Gastroesophageal sphincter (tissue), 4 donors: ENCODE measurements at regions not wholly inside any gene's neighbourhood (a gene's known extent, or its start where the extent isn't known, plus 50 kb on each side); places are given as distances from the start of the nearest gene placed in this dataset.

Source experiments
- ATAC-seq: fragments of 150-250 bp; one replicate; pipeline ENCODE4 v1.9.1; 2016; ENCODE audit warnings: mild to moderate bottlenecking, moderate library complexity
- H3K27ac ChIP-seq, 4 donors: fragments of 200-600 bp; sonication (generic) in 3 of 4; 1 replicate in 3 of 4; 2 replicates in 1 of 4; pipeline ENCODE4 v1.5.1; 2016 to 2019
- H3K27me3 ChIP-seq: fragments of 200-600 bp; sonication (generic); one replicate; pipeline ENCODE4 v1.5.1; 2019
- H3K36me3 ChIP-seq, 2 donors: fragments of 200-600 bp; sonication (generic); one replicate each; pipeline ENCODE4 v1.5.1; 2019; ENCODE audit warnings: control low read depth in 1 of 2
- H3K4me1 ChIP-seq, 3 donors: fragments of 200-600 bp; sonication (generic); 1 replicate in 2 of 3; 2 replicates in 1 of 3; pipeline ENCODE4 v1.5.1; 2016 to 2019; ENCODE audit warnings: control low read depth in 2 of 3
- H3K4me3 ChIP-seq, 2 donors: fragments of 200-600 bp; sonication (generic); one replicate each; pipeline ENCODE4 v1.5.1; 2019; ENCODE audit warnings: mild to moderate bottlenecking in 1 of 2, moderate library complexity in 1 of 2
- H3K9me3 ChIP-seq, 3 donors: fragments of 200-600 bp; sonication (generic); one replicate each; pipeline ENCODE4 v1.5.1; 2017 to 2019; ENCODE audit warnings: control low read depth in 2 of 3
- EP300 ChIP-seq: sonication (generic); formaldehyde crosslinking; IDR thresholded peaks from one replicate; pipeline ENCODE4 v1.6.1; 2017; ENCODE audit warnings: antibody characterized with exemption, mild to moderate bottlenecking
- POLR2A ChIP-seq, 2 donors: fragments of 450-650 bp; IDR thresholded peaks; one replicate each; pipeline ENCODE4 v1.6.1; 2017; ENCODE audit warnings: antibody characterized with exemption in 2 of 2, mild to moderate bottlenecking in 2 of 2, moderate library complexity in 1 of 2
- POLR2AphosphoS5 ChIP-seq: sonication (generic); formaldehyde crosslinking; IDR thresholded peaks from one replicate; pipeline ENCODE4 v1.6.1; 2017; ENCODE audit warnings: antibody characterized with exemption
- WGBS, 2 donors: methylation state at CpG; one replicate each; pipeline ENCODE4 v1.1.5; 2018; ENCODE audit warnings: low coverage in 1 of 2; 5-methylcytosine and 5-hydroxymethylcytosine counted together
- TF ChIP-seq, protein P1 (sequence below), 4 experiments: fragments of 200-600 bp in 2 of 4; fragments of 450-650 bp in 2 of 4; sonication (generic) in 1 of 4; IDR thresholded peaks; one replicate each; pipeline ENCODE4 v1.5.1; 2017 to 2019; ENCODE audit warnings: antibody characterized with exemption in 4 of 4, mild to moderate bottlenecking in 2 of 4, moderate library complexity in 2 of 4

DNA sequence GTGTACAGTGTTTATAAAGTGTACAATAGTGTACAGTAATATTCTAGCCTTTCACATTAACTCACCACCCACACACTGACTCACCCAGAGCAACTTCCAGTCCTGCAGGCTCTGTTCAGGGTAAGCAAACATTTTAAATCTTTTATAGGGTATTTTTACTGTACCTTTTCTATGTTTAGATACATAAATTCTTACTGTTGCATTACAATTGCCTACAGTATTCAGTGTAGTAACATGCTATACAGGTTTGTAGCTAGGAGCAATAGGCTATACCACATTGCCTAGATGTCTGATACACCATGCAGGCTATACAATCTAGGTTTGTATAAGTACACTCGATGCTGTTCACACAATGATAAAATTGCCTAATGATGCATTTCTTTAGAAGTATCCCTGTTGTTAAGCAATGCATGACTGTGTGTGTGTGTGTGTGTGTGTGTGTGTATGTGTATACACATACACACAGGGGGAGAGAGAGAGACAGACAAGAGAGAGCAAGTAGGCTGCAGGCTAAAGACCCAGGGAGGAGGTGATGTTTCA lies 72.5 kb upstream of the PRR23C start:
- ATAC-seq, result no peak
- Histone ChIP-seq H3K27me3 (peaks cover 3% of the 10 kb centered on the region), H3K4me1 (no peaks in the 10 kb centered on the region), H3K36me3 (no peaks in the 10 kb centered on the region), H3K4me3 (no peak overlapping the region), H3K27ac (no peak overlapping the region), H3K9me3 (no peaks in the 10 kb centered on the region)
- TF ChIP-seq POLR2A (IDR thresholded peaks at IDR 0.05) (no peak), EP300 (no peak), POLR2AphosphoS5 (no peak)
- 80 to 88% methylated on average over 1 of the region's 1 CpG for WGBS, 2 donors

DNA sequence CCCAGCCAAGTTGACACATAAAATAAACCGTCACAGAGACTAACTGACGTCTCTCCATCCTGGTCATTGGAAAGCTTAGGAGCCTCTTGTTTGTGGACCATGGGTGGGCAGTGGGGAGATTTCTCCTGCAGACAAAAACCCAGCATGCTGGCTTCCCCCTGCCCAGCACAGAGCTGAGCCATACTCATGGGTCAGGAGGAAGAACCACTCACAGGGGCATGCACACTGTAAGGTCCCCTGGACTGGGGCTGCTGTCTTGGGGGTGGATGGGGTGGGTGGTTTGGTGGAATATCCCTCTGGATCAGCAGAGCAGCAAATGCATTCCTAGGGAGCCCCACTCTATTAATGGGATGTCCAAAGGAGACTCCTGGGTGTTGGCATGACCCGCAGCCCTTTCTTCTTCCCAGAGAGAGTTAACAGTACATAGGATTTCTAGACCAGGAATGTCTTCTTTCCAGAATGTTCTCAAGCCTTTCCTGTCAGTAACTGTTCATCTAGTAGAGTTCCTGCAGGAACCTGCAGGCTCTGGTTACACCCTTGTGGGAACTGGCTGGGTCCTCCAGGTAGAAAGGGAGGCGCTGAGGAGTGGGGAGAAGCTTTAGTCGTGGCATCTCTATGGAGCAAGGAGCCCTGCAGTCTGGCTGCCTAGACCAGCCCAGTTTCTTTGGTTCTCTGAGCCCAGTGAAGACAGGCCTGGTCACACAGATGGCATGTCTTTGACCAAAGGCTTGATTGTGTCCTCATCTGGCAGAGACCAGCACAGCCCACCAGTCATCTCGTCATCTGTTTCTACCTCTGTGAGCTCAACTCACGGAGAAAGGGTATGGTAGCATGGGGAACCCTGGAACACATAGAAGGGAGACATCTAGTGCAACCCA lies 73.4 kb upstream of the PRR23C start:
- no peaks in the 10 kb centered on the region for H3K9me3 ChIP-seq
- no peaks in the 10 kb centered on the region for H3K36me3 ChIP-seq
- H3K27me3 ChIP-seq, result no peaks in the 10 kb centered on the region
- no peak for ATAC-seq
- H3K4me1 ChIP-seq, result no peaks in the 10 kb centered on the region
- TF ChIP-seq EP300 (no peak), POLR2AphosphoS5 (no peak), POLR2A (IDR thresholded peaks at IDR 0.05) (no peak)
- TF ChIP-seq, protein P1, sequence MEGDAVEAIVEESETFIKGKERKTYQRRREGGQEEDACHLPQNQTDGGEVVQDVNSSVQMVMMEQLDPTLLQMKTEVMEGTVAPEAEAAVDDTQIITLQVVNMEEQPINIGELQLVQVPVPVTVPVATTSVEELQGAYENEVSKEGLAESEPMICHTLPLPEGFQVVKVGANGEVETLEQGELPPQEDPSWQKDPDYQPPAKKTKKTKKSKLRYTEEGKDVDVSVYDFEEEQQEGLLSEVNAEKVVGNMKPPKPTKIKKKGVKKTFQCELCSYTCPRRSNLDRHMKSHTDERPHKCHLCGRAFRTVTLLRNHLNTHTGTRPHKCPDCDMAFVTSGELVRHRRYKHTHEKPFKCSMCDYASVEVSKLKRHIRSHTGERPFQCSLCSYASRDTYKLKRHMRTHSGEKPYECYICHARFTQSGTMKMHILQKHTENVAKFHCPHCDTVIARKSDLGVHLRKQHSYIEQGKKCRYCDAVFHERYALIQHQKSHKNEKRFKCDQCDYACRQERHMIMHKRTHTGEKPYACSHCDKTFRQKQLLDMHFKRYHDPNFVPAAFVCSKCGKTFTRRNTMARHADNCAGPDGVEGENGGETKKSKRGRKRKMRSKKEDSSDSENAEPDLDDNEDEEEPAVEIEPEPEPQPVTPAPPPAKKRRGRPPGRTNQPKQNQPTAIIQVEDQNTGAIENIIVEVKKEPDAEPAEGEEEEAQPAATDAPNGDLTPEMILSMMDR (IDR thresholded peaks at IDR 0.05), result no peak
- 87 to 88% methylated on average over 3 of the region's 7 CpGs for WGBS, 2 donors
- no peak overlapping the region for H3K27ac ChIP-seq
- no peak overlapping the region for H3K4me3 ChIP-seq

DNA sequence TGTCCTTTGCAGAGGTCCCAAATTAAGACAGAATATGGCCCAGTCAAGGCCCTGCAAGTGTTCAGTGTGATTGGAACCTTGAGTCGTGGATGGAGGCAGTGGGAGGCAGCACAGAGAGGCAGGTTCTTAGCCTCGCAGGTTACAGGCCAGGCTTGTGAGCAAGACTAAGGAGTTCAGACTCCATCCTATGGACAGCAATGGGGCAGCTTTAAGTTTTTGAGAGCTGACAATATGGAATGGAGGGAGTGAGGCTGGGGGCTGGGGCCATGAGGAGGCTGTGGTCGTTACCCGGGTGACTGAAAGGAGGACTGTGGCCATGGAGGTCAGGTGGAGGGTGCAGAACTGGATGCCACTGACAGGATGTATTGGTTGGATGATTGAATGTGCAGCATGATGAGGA lies 74.1 kb upstream of the PRR23C start:
- Histone ChIP-seq H3K27me3 (no peaks in the 10 kb centered on the region), H3K36me3 (no peaks in the 10 kb centered on the region), H3K4me3 (no peak overlapping the region), H3K27ac (no peak overlapping the region), H3K4me1 (no peaks in the 10 kb centered on the region), H3K9me3 (no peaks in the 10 kb centered on the region)
- no peak for ATAC-seq
- 80 to 86% methylated on average over 2 to 4 of the region's 4 CpGs for WGBS, 2 donors
- TF ChIP-seq POLR2A (IDR thresholded peaks at IDR 0.05) (no peak), EP300 (no peak), POLR2AphosphoS5 (no peak)
- TF ChIP-seq, protein P1 (IDR thresholded peaks at IDR 0.05), result no peak

DNA sequence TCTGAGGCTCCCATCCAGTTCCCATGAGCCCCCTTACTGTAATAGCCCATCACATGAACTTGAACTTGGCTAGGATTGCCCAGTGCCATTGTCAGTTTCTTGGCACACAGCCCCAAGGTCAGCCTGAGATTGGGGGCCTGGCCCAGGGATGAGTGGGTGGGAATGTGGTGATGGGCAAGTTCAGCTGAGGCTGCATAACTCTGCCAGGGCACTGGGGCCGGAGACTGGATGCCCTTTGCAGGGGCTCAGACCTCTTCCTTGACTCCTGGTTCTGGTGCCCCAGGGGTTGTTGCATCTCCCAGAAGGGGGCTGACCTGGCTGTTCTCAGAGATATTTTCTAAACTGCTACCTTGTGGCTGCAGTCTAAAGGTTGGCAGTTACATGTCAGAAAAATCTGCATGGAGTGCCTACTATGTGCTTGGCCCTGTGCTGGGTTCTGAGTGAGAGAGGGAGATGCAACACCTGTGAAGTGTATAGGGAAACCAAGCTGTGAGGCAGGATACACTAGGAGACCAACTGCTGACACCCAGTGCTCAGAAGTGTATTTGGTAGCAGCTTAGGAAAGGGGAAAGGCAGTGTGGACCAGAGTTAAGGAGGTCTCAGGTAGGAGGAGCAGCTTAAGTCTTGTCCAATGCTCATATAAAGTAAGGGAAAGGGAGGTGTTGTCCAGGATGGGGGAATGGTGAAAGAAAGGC lies 74.8 kb upstream of the PRR23C start:
- Histone ChIP-seq H3K27ac (no peak overlapping the region), H3K9me3 (no peaks in the 10 kb centered on the region), H3K4me3 (no peak overlapping the region), H3K36me3 (no peaks in the 10 kb centered on the region), H3K4me1 (no peaks in the 10 kb centered on the region), H3K27me3 (no peaks in the 10 kb centered on the region)
- TF ChIP-seq, protein P1 (IDR thresholded peaks at IDR 0.05), result no peak
- TF ChIP-seq POLR2AphosphoS5, result no peak
- no peak for TF ChIP-seq EP300
- no peak for TF ChIP-seq POLR2A (IDR thresholded peaks at IDR 0.05)
- no CpG with 5 or more reads among the region's 1 CpG for WGBS, 2 donors
- no peak for ATAC-seq
